ENCODE measurements at regions not wholly inside any gene's neighbourhood (a gene's known extent, or its start where the extent isn't known, plus 50 kb on each side); places are given as distances from the start of the nearest gene placed in this dataset.

GRCh38 chr6:137761072-137761471 is 106.0 kb upstream of the TNFAIP3 start:
- DNase-seq (ENCODE audit: low spot score), result no peak
- TF ChIP-seq CTCF (IDR thresholded peaks at IDR 0.05; ENCODE audit: extremely low read depth, missing control alignments), result no peak

- TF ChIP-seq CTCF (IDR thresholded peaks at IDR 0.05; ENCODE audit: extremely low read depth, missing control alignments), result no peak
- DNase-seq (ENCODE audit: low spot score), result no peak
These were observed 105.6 kb upstream of the TNFAIP3 start for GRCh38 chr6:137761487-137761886.

- DNase-seq (ENCODE audit: low spot score), result no peak
- no peak for TF ChIP-seq CTCF (IDR thresholded peaks at IDR 0.05; ENCODE audit: extremely low read depth, missing control alignments)
These were observed 104.6 kb upstream of the TNFAIP3 start for GRCh38 chr6:137762168-137763090.

- DNase-seq (ENCODE audit: low spot score), result no peak
- no peak for TF ChIP-seq CTCF (IDR thresholded peaks at IDR 0.05; ENCODE audit: extremely low read depth, missing control alignments)
These were observed 103.6 kb upstream of the TNFAIP3 start for GRCh38 chr6:137763436-137763835.

- DNase-seq (ENCODE audit: low spot score), result no peak
- no peak for TF ChIP-seq CTCF (IDR thresholded peaks at IDR 0.05; ENCODE audit: extremely low read depth, missing control alignments)
These were observed 103.2 kb upstream of the TNFAIP3 start for GRCh38 chr6:137763886-137764285.

GRCh38 chr6:137764464-137764863 is 102.6 kb upstream of the TNFAIP3 start:
- no peak for TF ChIP-seq CTCF (IDR thresholded peaks at IDR 0.05; ENCODE audit: extremely low read depth, missing control alignments)
- DNase-seq (ENCODE audit: low spot score), result no peak

GRCh38 chr6:137765059-137765458 is 102.0 kb upstream of the TNFAIP3 start:
- TF ChIP-seq CTCF (IDR thresholded peaks at IDR 0.05; ENCODE audit: extremely low read depth, missing control alignments), result no peak

More at GRCh38 chr6:137765059-137765458, 102.0 kb upstream of the TNFAIP3 start:
- no peak for DNase-seq (ENCODE audit: low spot score)
